Stomach (tissue), 4 donors: ENCODE measurements at regions not wholly inside any gene's neighbourhood (a gene's known extent, or its start where the extent isn't known, plus 50 kb on each side); places are given as distances from the start of the nearest gene placed in this dataset.

ENCODE experiments used
- POLR2A ChIP-seq, 4 donors: fragments of 450-650 bp; IDR thresholded peaks; one replicate each; pipeline ENCODE4 v1.6.1; 2016; ENCODE audit warnings: antibody characterized with exemption in 4 of 4, control low read depth in 2 of 4, mild to moderate bottlenecking in 1 of 4, moderate library complexity in 1 of 4
- TF ChIP-seq, protein P1 (sequence below), 7 experiments: fragments of 450-650 bp in 4 of 7; fragments of 200-600 bp in 3 of 7; sonication (generic) in 3 of 7; IDR thresholded peaks; one replicate each; pipeline ENCODE4 v1.5.1; 2016 to 2019; ENCODE audit warnings: antibody characterized with exemption in 7 of 7, control low read depth in 2 of 7, mild to moderate bottlenecking in 1 of 7

DNA sequence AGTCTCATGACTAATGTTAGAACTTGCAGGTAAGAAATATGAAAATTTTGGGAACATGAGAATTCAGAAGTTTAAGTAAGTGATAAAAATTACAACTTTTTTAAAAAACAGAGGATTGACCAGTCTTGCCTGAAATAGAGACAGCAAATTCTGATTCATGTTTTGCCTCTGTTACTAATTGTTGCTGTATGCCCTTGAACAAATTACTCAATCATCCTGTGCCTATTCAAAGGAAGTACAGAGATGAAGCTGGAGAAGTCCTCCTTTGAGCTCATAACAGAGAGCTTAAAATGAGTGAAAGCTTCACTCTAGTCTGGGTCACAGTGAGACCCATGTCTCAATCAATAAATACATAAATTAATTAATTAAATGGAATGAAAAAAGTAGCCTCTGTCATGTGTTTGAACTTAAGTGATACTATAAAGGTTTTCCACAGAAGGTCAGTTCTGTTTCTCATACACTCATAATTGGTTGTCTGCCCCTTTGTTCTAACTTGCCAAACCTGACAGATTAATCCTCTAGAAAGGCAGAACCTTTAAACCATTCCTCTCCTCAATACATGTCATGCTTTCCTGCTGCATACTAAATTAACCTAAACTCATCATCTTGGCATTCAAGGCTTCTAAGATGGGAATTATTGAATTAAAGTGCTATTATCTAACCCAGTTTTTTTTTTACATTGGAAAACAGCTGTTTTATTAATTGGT, 374.6 kb upstream of the LRATD1 start:
- TF ChIP-seq, protein P1, sequence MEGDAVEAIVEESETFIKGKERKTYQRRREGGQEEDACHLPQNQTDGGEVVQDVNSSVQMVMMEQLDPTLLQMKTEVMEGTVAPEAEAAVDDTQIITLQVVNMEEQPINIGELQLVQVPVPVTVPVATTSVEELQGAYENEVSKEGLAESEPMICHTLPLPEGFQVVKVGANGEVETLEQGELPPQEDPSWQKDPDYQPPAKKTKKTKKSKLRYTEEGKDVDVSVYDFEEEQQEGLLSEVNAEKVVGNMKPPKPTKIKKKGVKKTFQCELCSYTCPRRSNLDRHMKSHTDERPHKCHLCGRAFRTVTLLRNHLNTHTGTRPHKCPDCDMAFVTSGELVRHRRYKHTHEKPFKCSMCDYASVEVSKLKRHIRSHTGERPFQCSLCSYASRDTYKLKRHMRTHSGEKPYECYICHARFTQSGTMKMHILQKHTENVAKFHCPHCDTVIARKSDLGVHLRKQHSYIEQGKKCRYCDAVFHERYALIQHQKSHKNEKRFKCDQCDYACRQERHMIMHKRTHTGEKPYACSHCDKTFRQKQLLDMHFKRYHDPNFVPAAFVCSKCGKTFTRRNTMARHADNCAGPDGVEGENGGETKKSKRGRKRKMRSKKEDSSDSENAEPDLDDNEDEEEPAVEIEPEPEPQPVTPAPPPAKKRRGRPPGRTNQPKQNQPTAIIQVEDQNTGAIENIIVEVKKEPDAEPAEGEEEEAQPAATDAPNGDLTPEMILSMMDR (IDR thresholded peaks at IDR 0.05), result no peak
- TF ChIP-seq POLR2A (IDR thresholded peaks at IDR 0.05), result no peak
